ENCODE measurements at regions not wholly inside any gene's neighbourhood (a gene's known extent, or its start where the extent isn't known, plus 50 kb on each side); places are given as distances from the start of the nearest gene placed in this dataset.
"Not testable (repeated sequence)": the region's sequence is repeated elsewhere in the genome, so short reads cannot be mapped to it uniquely, and the experiment has no call there.

DNA sequence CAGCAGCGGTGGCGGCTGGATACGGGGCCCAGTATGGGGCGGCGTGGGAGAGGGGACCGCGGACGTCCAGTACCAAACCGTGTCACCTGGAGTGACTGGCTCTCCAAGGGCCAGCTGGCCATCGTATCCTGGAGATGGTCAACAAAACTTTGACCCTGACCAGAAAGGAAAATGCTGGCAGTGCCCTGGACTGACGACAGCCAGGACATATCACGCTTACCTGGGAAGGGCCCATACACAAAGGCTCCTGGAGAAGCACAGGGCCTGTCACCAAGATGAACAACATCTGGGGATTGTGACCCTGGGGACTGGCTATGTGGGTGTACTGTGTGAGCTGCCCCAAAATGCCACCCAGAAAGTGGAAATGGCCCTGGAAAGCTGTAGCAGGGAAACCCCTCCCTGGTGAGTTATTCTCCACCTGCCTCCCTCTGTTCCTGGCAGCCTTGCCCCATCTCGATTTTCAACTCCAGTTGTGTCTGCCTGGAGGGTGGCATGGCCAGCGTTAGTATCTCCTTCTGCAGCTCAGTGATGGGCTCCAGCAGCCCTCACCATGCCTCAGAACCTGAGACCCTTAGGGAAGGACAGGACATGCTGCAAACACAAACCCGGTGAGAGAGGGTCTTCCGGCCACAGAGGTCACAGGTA, 117.6 kb upstream of the KCNJ18 start:
- TF ChIP-seq, protein P1, sequence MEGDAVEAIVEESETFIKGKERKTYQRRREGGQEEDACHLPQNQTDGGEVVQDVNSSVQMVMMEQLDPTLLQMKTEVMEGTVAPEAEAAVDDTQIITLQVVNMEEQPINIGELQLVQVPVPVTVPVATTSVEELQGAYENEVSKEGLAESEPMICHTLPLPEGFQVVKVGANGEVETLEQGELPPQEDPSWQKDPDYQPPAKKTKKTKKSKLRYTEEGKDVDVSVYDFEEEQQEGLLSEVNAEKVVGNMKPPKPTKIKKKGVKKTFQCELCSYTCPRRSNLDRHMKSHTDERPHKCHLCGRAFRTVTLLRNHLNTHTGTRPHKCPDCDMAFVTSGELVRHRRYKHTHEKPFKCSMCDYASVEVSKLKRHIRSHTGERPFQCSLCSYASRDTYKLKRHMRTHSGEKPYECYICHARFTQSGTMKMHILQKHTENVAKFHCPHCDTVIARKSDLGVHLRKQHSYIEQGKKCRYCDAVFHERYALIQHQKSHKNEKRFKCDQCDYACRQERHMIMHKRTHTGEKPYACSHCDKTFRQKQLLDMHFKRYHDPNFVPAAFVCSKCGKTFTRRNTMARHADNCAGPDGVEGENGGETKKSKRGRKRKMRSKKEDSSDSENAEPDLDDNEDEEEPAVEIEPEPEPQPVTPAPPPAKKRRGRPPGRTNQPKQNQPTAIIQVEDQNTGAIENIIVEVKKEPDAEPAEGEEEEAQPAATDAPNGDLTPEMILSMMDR (conservative IDR thresholded peaks at IDR 0.05), result not testable (repeated sequence)
- not testable (repeated sequence) for TF ChIP-seq ZFX (IDR thresholded peaks at IDR 0.05)
